DND-41 (cell line): ENCODE measurements at regions not wholly inside any gene's neighbourhood (a gene's known extent, or its start where the extent isn't known, plus 50 kb on each side); places are given as distances from the start of the nearest gene placed in this dataset.

ENCODE experiments used
- CTCF ChIP-seq: IDR thresholded peaks from 2 replicates; pipeline ENCODE4 v1.5.1; 2012; ENCODE audit warnings: borderline replicate concordance, low read length, moderate library complexity, mild to moderate bottlenecking; ENCODE audit not compliant: poor library complexity, severe bottlenecking; ENCODE audit errors: extremely low read depth
- EZH2 ChIP-seq: IDR thresholded peaks from 3 replicates; pipeline ENCODE4 v1.6.1; 2012; ENCODE audit warnings: borderline replicate concordance, low read depth, mild to moderate bottlenecking, moderate library complexity, low read length, inconsistent platforms; ENCODE audit not compliant: severe bottlenecking

GRCh38 chr4:106422766-106423165 is 54.2 kb upstream of the GIMD1 start:
- no peak for TF ChIP-seq CTCF
- no peak for TF ChIP-seq EZH2
